Renal cortex interstitium (tissue), 11 donors: ENCODE measurements at regions not wholly inside any gene's neighbourhood (a gene's known extent, or its start where the extent isn't known, plus 50 kb on each side); places are given as distances from the start of the nearest gene placed in this dataset.
"Not testable (repeated sequence)": the region's sequence is repeated elsewhere in the genome, so short reads cannot be mapped to it uniquely, and the experiment has no call there.

Experiments
- DNase-seq, 11 donors: peaks; one replicate each; pipeline ENCODE4 v3.0.0-alpha.2; 2013; ENCODE audit warnings: low read depth in 9 of 11, low spot score in 4 of 11; ENCODE audit errors: extremely low read depth in 1 of 11

DNA sequence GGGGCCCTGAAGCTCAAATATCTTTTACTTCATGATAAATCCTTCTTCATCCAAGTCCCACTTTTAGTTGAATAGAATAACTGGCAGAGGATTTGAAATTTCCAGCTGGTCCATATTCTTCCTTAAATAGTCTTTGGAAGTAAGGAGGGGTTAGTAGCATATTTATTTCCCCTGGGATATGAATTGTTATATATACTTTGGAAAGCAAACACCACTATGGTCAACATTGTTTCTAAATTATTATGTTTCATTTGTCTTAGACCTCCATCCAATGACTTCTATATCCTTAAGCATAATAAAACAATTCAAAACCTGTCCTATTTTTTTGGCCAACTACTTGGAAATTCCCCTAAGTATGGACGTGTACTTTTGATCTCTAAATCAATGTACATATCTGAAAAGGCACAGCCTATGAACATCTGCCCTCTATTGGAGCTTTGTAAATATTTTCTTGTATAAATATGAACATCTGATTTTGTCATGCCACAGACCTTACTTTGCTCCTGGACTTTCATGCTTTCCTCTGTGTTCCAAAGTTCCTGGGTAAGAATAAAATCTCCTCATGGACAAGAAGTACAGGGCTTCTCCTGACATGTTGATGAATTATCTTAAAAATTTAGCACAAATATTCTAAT, 1212.0 kb downstream of the GALC start:
- no peak for DNase-seq

DNA sequence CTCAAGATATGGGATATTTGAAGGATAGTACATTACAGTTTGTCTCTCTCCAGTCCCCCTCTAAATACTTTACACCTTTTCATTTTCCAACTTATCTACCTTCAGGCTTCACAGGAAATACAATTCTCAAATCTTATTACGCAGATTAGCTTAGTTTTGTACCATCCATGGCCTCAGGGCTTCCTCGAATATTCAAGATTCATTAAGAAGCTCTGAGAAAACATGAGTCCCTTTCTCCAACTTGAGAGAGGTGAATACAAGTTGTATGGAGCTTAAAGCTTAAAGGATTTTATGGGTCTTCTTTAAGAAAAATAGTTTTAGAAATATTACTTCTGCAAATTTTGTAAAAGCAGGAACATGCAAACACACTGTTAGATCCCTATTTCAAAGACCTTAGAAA, 1212.5 kb downstream of the GALC start:
- DNase-seq = no peak

DNA sequence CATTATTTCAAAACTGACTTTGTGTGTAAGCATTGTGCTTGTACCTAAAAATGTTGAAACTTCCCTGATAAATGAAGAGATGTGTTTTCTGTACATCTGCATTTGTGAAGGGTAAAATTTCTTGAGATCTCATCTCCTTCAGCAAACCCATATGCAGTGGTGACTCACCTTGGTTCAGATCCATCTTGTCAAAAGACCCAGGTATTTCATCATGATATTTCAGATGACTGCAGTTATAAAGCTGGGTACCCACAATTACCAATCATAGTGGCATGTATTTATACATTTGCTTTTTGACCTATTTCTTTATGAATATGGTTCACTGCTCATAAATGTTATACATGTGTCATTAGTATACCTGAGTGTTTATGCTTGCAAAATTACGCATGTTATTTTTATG, 1213.6 kb downstream of the GALC start:
- no peak for DNase-seq

DNA sequence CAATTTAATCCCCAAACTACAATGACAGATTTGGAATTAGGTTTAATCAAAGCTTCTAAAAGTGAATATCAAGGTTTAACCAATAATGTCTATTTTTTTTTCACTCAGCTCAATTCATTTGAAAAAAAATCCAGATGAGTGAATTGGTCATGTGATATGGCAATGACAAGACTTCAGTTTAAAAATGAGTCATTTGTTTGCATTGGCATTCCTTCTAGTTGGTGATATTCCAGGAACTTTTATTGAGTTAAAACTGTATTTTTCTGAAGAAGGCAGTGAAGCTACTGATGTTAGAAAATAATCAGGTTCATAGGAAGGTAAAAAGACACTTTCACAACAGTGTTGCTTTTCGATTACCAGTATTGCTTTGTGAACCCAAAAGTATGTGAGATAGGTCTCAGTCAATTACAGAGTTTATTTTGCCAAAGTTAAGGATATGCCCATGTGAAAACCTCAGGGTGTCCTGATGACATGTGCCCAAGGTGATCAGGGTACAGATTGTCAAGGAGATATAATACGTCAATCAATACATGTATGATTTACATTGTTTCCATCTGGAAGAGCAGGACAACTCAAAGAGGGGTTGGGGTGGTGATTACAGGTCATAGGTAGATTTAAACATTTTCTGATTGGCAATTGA, 1214.9 kb downstream of the GALC start:
- no peak for DNase-seq

DNA sequence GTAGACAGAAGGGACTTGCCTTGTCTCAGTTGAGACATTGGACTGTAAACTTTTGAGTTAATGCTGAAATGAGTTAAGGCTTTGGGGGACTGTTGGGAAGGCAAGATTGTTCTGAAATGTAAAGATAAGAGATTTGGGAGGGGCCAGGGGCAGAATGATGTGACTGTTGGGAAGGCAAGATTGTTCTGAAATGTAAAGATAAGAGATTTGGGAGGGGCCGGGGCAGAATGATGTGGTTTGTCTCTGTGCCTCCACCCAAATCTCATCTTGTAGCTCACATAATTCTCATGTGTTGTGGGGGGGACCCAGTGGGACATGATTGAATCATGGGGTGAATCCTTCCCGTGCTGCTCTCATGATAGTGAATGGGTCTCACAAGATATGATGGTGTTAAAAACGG, 1217.1 kb downstream of the GALC start:
- not testable (repeated sequence) for DNase-seq

DNA sequence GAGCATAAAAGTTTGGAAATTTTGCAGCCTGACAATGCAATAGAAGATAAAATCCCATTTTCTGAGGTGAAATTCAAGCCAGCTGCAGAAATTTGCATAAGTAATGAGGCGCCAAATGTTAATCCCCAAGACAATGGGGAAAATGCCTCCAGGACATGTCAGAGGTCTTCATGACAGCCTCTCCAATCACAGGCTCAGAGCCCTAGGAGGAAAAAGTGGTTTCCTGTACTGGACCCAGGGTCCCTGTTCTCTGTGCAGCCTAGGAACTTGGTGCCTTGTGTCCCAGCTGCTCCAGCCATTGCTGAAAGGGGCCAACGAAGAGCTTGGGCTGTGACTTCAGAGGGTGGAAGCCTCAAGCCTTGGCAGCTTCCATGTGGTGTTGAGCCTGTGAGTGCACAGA, 1218.1 kb downstream of the GALC start:
- DNase-seq = no peak

DNA sequence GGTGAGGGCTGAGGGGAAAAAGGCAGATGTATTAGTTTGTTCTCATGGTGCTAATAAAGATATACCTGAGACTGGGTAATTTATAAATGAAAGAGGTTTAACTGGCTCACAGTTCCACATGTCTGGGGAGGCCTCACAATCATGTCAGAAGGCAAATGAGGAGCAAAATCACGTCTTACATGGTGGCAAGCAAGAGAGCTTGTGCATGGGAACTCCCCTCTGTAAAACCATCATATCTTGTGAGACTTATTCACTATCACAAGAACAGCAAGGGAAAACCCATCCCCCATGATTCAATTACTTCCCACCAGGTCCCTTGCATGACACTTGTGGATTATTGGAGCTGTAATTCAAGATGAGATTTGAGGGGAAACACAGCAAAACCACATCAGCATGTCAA, 1220.9 kb downstream of the GALC start:
- DNase-seq = no peak

DNA sequence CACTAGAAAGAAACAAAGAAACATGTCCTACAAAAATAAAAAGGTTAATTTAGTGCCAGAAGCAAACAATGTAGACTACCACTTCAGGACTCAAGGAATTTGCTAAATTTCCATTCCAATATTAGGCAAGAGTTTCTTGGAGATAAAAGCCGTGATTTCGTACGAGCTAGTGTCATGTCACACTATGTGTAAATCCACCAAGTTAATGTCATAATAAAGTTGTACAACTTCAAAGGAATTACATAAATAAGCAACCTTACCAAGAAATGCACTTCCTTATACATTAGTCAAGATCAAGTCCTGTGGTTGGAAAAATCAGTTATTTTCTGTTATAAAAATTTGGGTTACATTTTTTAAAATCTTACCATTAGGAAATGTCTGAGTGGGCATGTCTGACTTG, 1222.8 kb downstream of the GALC start:
- no peak for DNase-seq

DNA sequence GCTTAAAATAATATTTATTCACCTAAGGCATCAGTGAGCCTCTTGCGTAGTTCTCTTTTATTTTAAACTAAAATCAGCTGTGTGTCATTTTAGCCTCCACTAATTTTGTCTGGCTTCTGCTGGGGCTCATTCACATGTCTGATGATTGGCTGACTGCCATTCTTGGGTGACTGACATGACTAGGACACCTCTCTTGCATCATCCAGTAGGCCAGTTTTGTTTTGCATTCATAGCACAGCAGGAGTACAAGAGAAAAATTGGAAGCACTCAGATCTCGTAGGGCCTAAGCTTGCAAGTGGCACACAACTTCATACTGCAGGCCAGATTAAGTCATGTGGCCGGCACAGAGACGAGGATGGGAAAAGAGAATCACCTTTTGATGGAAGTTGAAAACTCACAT, 1226.5 kb downstream of the GALC start:
- no peak for DNase-seq

DNA sequence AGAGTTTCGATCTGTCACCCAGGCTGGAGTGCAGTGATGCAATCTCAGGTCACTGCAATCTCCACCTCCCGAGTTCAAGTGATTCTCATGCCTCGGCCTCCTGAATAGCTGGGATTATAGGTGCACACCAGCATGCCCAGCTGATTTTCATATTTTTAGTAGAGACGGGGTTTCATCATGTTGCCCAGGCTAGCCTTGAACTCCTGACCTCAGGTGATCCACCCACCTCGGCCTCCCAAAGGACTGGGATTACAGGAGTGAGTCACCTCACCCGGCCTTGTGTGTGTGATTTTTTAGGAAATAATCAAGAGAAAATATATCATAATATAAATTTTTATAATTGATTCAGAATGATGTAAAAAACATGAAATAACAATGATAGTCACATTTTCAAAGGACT, 1231.4 kb downstream of the GALC start:
- DNase-seq = no peak

DNA sequence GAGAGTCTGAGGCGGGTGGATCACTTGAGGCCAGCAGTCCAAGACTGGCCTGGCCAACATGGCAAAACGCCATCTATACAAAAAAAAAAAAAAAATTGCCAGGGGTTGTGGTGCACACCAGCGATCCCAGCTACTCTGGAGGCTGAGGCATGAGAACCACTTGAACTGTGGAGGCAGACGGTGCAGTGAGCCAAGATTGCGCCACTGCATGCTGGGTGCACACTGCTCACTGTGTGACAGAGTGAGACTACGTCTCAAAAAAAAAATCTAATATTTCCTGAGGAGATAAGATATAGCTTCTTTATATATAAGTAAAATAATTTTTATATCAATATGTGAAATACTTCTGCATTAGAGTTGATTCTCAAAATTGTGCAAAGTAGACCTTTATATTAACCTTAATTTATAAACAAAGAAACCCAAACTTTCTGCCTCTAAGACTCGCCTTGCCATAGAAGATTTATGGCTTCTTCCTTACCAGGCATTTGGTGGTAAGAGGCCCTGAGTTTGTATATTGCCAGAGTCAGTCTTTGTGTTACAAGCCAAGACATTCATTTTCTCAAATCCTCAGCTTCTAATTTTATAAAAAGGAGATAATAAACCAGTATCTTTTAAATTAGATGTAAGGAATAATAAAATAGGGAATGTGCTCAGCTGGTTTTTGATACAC, 1226.7 kb downstream of the FLRT2 start:
- no peak for DNase-seq

DNA sequence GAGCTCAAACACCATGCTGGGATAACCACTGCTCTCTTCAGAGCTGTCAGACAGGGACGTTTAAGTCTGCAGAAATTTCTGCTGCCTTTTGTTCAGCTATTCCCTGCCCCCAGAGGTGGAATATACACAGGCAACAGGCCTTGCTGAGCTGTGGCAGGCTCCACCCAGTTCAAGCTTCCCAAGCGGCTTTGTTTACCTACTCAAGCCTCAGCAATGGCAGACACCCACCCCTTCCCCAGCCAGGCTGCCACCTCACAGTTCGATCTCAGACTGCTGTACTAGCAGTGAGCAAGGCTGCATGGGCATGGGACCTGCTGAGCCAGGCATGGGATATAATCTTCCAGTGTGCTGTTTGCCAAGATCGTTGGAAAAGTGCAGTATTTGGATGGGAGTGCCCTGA, 1220.5 kb downstream of the FLRT2 start:
- not testable (repeated sequence) for DNase-seq

DNA sequence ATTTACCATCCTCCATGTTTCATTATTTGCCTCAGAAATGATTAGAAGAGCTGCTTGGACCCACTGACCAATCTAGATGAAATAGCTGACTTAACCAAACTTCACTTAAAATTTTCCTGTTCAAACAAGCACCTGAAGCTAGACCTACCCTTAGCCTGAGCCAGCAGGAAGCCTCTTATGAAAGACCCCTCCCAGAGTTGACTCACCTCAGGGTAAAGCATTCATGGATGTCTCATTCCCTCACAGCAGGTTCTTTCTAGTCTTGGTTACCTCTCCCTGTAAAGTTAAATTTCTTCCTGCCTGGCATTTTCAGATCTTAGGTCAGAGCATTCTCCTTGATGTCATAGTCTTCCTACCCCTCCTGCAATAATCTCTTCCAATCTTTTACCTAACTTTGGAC, 1209.8 kb downstream of the FLRT2 start:
- no peak for DNase-seq

DNA sequence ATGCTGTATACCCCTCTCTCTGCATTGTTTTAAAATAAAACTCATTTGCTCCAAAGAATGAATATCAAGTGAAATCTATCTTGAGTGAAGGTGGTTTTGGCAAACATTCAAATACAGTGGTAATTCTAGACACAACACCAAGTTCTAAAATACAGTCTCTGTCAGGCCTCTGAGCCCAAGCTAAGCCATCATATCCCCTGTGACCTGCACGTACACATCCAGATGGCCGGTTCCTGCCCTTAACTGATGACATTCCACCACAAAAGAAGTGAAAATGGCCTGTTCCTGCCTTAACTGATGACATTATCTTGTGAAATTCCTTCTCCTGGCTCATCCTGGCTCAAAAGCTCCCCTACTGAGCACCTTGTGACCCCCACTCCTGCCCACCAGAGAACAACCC, 1201.5 kb downstream of the FLRT2 start:
- DNase-seq = not testable (repeated sequence)

DNA sequence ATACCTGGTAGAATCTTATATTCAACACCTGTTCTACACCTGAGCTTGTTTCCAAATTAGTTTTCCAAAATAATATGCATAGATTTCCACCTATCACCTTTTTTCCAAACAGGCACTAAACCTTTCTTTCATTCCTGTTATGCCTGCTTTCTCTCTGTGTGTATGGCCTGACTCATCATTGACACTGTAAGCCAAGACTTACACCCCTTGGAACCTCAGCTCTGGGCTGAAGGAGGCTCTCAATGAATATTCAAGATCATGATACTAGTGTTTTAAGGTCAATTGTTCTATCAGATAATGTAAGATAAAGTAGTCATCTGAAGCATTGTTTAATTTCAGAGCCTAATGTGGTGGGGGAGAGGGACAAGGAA, 1193.3 kb downstream of the FLRT2 start:
- no peak for DNase-seq

DNA sequence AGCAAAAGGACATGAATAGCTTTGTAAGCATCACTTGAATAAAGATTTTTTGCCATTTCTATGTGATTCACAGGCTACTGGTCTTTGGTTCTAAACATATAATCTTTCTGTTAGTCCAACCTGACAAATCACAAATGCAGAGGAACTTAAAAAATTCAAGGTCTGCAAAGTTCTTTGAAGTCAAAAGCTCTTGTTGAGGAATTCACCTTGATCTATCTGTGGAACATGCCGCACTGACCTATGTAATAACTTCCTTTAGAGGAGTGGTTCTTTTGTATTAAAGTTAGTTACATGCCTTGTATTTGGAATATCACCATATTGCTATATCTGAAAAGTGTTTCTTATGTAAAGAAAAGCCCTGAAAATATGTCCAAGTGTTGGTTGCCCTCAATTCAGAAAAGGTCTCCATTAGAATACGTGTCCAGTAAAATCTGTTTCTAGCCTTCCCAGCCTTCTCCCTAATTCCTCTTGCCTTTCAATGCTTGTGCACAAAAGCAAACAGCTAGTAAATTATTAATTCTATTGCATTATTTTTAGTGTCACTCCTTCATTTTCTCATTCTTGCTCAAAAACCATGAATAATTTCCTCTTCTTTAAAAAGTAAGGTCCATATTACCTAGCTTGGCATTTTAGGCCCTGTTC, 1192.8 kb downstream of the FLRT2 start:
- no peak for DNase-seq

DNA sequence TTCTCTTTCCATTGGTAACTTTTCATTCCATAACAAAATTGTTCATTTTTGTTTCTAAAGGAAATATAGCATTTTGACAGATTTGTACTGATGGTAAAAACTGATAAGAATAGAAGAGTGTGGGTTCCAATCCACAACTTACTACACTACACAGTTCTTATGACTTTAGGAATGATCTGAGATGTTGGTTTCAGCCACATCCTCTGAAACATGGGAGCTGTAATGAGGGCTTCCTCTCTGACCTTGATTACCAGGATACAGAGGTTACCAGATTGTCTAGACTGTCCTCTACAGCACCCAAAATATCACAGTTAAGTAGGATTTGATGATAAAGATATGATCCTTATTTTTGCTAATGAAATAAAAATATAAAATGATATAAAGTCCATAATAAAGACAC, 1184.6 kb downstream of the FLRT2 start:
- no peak for DNase-seq

DNA sequence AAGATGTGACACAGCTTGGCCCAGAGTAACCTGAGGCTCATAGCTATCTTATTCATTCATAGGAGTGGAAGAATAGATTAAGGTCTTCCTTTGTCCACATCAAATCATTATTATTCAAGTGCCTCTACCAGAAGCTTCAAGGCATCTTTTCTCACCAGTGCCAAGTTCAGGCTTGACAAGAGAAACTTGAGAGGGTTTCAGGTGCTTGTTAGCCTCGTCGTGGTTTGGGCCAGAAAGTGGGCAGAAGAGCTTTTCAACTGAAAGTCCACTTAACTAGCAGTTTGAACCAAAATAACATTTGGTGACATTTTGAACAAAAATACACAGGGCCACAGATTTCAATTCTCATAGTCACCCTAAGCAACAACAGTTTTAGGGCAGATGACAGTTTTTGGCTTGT, 1184.2 kb downstream of the FLRT2 start:
- no peak for DNase-seq

DNA sequence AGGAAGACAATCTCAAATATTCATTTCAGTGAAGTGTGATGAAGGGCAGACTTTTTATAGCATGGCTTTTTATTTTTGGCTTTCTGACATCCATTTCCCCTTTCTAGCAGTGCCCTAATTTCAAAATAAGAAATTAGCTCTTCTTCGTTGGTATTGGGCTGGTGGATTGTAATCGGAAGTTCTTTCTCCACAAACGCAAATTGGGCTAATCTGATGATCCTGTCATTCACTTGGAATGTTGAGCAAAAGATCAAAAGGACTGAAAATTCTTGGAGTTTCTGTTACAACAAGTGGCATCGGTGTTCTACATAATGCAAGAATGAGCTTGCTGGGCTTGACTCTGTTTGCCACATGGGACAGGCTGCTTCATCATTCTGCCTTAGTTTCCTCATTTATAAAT, 1182.8 kb downstream of the FLRT2 start:
- DNase-seq = no peak

DNA sequence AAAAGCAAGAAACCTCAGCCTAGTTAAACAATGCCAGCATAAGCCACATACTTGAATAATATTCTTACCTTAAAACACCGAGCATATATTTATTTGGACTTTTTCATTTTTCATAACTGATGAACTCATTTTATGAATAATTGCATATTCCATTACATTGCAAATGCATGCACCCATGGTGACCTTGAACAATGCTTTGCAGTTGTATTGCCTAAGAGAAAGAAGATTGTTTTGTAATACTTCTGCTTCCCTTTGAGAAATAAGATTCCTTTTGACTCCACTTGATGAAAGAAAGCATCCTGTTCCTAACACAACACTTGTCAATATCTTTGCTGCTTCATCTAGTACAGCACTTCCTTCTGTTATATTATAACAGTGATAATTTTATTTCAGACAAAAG, 1182.2 kb downstream of the FLRT2 start:
- DNase-seq = no peak
